K562 (cell line): ENCODE measurements at regions not wholly inside any gene's neighbourhood (a gene's known extent, or its start where the extent isn't known, plus 50 kb on each side); places are given as distances from the start of the nearest gene placed in this dataset.

ENCODE experiments used
- ATAC-seq: fragments of 200-7000 bp; cut with Tn5 transposase; 3 replicates; pipeline ENCODE4 v1.9.1; 2020; ENCODE audit warnings: moderate library complexity
- BruUV-seq: library from RNA; stranded (reverse); fragments of 400-500 nt; replicated peaks from 2 replicates; lab custom pipeline; 2021; lab: Mats Ljungman, UMichigan
- CTCF ChIA-PET: fragments of 300-600 bp; formaldehyde crosslinking; extraction: SDS; loops from one replicate; lab custom pipeline; 2021; ENCODE audit warnings: low intra/inter-chr PET ratio; lab: Yijun Ruan, JAX
- POLR2A ChIA-PET: fragments of 300-600, 350-650 bp; sonication (Branson Sonifier 250); formaldehyde crosslinking; extraction: SDS; loops from one replicate; lab custom pipeline; 2021; ENCODE audit warnings: antibody characterized with exemption, inconsistent platforms; lab: Yijun Ruan, JAX
- DNase-seq, 4 experiments: peaks; one replicate each; pipeline versions ENCODE4 v3.0.0 to v3.0.0-alpha.2; 2011 to 2018; ENCODE audit warnings: low spot score in 3 of 4, mixed read lengths in 3 of 4; ENCODE audit errors: extremely low read depth in 1 of 4
- FAIRE-seq: peaks from 2 replicates; lab custom pipeline; 2011; peaks lifted over from hg19 to GRCh38; lab: Jason Lieb, UNC
- H2AFZ ChIP-seq: 2 replicates; pipeline ENCODE4 v1.6.0; 2011; ENCODE audit warnings: low read depth, low read length, control low read depth, inconsistent platforms
- H3K27ac ChIP-seq: fragments of 200-600 bp; 3 replicates; pipeline ENCODE4 v1.8.0; 2011; ENCODE audit warnings: low read depth, mild to moderate bottlenecking, control low read depth, inconsistent platforms, low read length, moderate library complexity, mixed read lengths; ENCODE audit errors: extremely low read depth
- H3K27me3 ChIP-seq, 2 experiments: fragments of 300-600 bp in 1 of 2; 2 replicates in 1 of 2; 3 replicates in 1 of 2; pipeline versions ENCODE4 v1.6.0 to v1.8.0; 2011; ENCODE audit warnings: inconsistent platforms in 2 of 2, low read length in 2 of 2, mild to moderate bottlenecking in 1 of 2, mixed read lengths in 1 of 2, moderate library complexity in 1 of 2; ENCODE audit not compliant: control insufficient read depth in 2 of 2, insufficient read depth in 2 of 2
- H3K36me3 ChIP-seq: fragments of 300-600 bp; 3 replicates; pipeline ENCODE4 v1.8.0; 2011; ENCODE audit warnings: mild to moderate bottlenecking, low read length, inconsistent platforms; ENCODE audit not compliant: control insufficient read depth, insufficient read depth
- H3K4me1 ChIP-seq, 2 experiments: fragments of 200-600 bp in 1 of 2; replicated peaks in 1 of 2; 2 replicates in 1 of 2; 3 replicates in 1 of 2; pipeline versions ENCODE4 v1.5.1 to v1.8.0; 2011; ENCODE audit warnings: inconsistent platforms in 2 of 2, low read length in 2 of 2, mild to moderate bottlenecking in 1 of 2, mixed read lengths in 1 of 2, moderate library complexity in 1 of 2; ENCODE audit not compliant: control insufficient read depth in 2 of 2, insufficient read depth in 2 of 2
- H3K4me2 ChIP-seq: 2 replicates; pipeline ENCODE4 v1.6.1; 2011; ENCODE audit warnings: low read length, control low read depth, inconsistent platforms, mixed read lengths; ENCODE audit not compliant: insufficient read depth
- H3K4me3 ChIP-seq: fragments of 200-600 bp; sonication (generic), shearing (Covaris generic); 2 replicates; pipeline ENCODE4 v1.5.1; 2016; ENCODE audit warnings: control low read depth, inconsistent platforms
- H3K79me2 ChIP-seq: fragments of 200-600 bp; 3 replicates; pipeline ENCODE4 v1.8.0; 2011; ENCODE audit warnings: low read length, inconsistent platforms; ENCODE audit not compliant: control insufficient read depth, insufficient read depth
- H3K9ac ChIP-seq, 2 experiments: 2 replicates each; pipeline versions ENCODE4 v1.6.0 to v1.6.1; 2011; ENCODE audit warnings: low read depth in 2 of 2, low read length in 2 of 2, control low read depth in 1 of 2, inconsistent platforms in 1 of 2, mild to moderate bottlenecking in 1 of 2, mixed read lengths in 1 of 2; ENCODE audit not compliant: insufficient read depth in 1 of 2
- H3K9me1 ChIP-seq: one replicate; pipeline ENCODE4 v1.6.0; 2011; ENCODE audit warnings: inconsistent platforms, mild to moderate bottlenecking, low read length, moderate library complexity; ENCODE audit not compliant: control insufficient read depth, insufficient read depth
- H3K9me3 ChIP-seq: replicated peaks from 2 replicates; pipeline ENCODE4 v1.5.1; 2011; ENCODE audit warnings: low read depth, low read length, inconsistent platforms; ENCODE audit not compliant: control insufficient read depth, insufficient read depth
- H4K20me1 ChIP-seq: replicated peaks from 2 replicates; pipeline ENCODE4 v1.6.1; 2011; ENCODE audit warnings: low read length, inconsistent platforms, mixed read lengths; ENCODE audit not compliant: control insufficient read depth, insufficient read depth
- ARID1B ChIP-seq: fragments of 450-650 bp; IDR thresholded peaks from 2 replicates; pipeline ENCODE4 v1.6.1; 2016; ENCODE audit warnings: antibody characterized with exemption, mild to moderate bottlenecking, inconsistent platforms
- BMI1 ChIP-seq: fragments of 150-350 bp; IDR thresholded peaks from 2 replicates; pipeline ENCODE4 v1.6.1; 2014; ENCODE audit warnings: low read length
- CBFA2T3 ChIP-seq: fragments of 450-650 bp; IDR thresholded peaks from 2 replicates; pipeline ENCODE4 v1.6.1; 2017
- KDM1A ChIP-seq, 2 experiments: fragments of 450-650 bp; IDR thresholded peaks; 2 replicates each; pipeline ENCODE4 v1.6.1; 2016; ENCODE audit warnings: mild to moderate bottlenecking in 2 of 2
- KLF16 ChIP-seq: IDR thresholded peaks from 2 replicates; pipeline ENCODE4 v1.6.1; 2016; ENCODE audit warnings: antibody characterized with exemption
- NEUROD1 ChIP-seq: fragments of 150-350 bp; IDR thresholded peaks from 2 replicates; pipeline ENCODE4 v1.6.1; 2014; ENCODE audit warnings: borderline replicate concordance, low read length, low read depth; ENCODE audit not compliant: partially characterized antibody
- NFIC ChIP-seq: fragments of 450-650 bp; IDR thresholded peaks from 2 replicates; pipeline ENCODE4 v1.6.1; 2017; ENCODE audit warnings: mild to moderate bottlenecking, inconsistent platforms
- PKNOX1 ChIP-seq: fragments of 450-650 bp; IDR thresholded peaks from 2 replicates; pipeline ENCODE4 v1.6.1; 2016
- POLR2B ChIP-seq: fragments of 450-650 bp; IDR thresholded peaks from 2 replicates; pipeline ENCODE4 v1.6.1; 2018; ENCODE audit warnings: low read depth; ENCODE audit not compliant: partially characterized antibody
- RBFOX2 ChIP-seq: fragments of 200-400 bp; formaldehyde crosslinking; IDR thresholded peaks from 2 replicates; pipeline ENCODE4 v1.6.1; 2017; ENCODE audit warnings: low read depth, mild to moderate bottlenecking, low read length, moderate library complexity
- RCOR1 ChIP-seq, 2 experiments: IDR thresholded peaks; 2 replicates each; pipeline ENCODE4 v1.6.1; 2012; ENCODE audit warnings: low read depth in 2 of 2, low read length in 2 of 2, borderline replicate concordance in 1 of 2, improper control_type of control experiment in 1 of 2
- SLC30A9 ChIP-seq: fragments of 250-450 bp; sonication (Bioruptor Pico); IDR thresholded peaks from 2 replicates; pipeline ENCODE4 v1.8.0; 2022; ENCODE audit warnings: mild to moderate bottlenecking, moderate library complexity
- STAG1 ChIP-seq: sonication (generic); formaldehyde crosslinking; IDR thresholded peaks from 2 replicates; pipeline ENCODE4 v1.5.0; 2020; ENCODE audit warnings: missing genetic modification reagents, borderline replicate concordance
- TAL1 ChIP-seq: fragments of 450-650 bp; IDR thresholded peaks from 2 replicates; pipeline ENCODE4 v1.6.1; 2016; ENCODE audit warnings: mild to moderate bottlenecking
- TCF3 ChIP-seq: sonication (generic); formaldehyde crosslinking; IDR thresholded peaks from 2 replicates; pipeline ENCODE4 v1.4.0; 2020; ENCODE audit warnings: mild to moderate bottlenecking, missing genetic modification reagents
- TEAD4 ChIP-seq, 2 experiments: sonication (generic) in 1 of 2; formaldehyde crosslinking in 1 of 2; IDR thresholded peaks; 2 replicates each; pipeline versions ENCODE4 v1.6.1 to v1.8.0; 2012 to 2022; ENCODE audit warnings: borderline replicate concordance in 1 of 2, inconsistent platforms in 1 of 2, low read length in 1 of 2, mild to moderate bottlenecking in 1 of 2, missing genetic modification reagents in 1 of 2
- WGBS: fragments of 100-300 bp; shearing (Covaris generic); methylation state at CpG from one replicate; pipeline ENCODE4 v1.1.6; 2016; ENCODE audit warnings: low coverage, mixed read lengths; ENCODE audit not compliant: insufficient coverage; ENCODE audit errors: missing lambda C conversion rate; 5-methylcytosine and 5-hydroxymethylcytosine counted together
- in situ Hi-C: fragments of 300-500 bp; cut with MboI; formaldehyde crosslinking; loops from 4 replicates; pipeline ENCODE4 v1.15.0; 2018; ENCODE audit warnings: inconsistent platforms, mixed read lengths
- intact Hi-C: fragments of 100-400 bp; cut with micrococcal nuclease; formaldehyde crosslinking; loops from 2 replicates; pipeline ENCODE4 v1.14.2; 2022

GRCh38 chr17:62126292-62126691, 61.2 kb upstream of the MED13 start:
- DNase-seq (peak in 3 of 4 experiments; percentile 16 to 29 (median 23)), FAIRE-seq (no peak), ATAC-seq (peak; percentile 65)
- Histone ChIP-seq H3K4me1 (peaks cover 0 to 12% of the 10 kb centered on the region in 2 experiments; a peak in 4 of 5 replicates), H3K9me3 (0 out of 2 replicates have a peak, but pooled peaks cover 1% of the 10 kb centered on the region), H2AFZ (0 out of 2 replicates have a peak overlapping the region, but pooled peaks have one; percentile 18), H3K4me2 (no peak overlapping the region), H3K79me2 (no peaks in the 10 kb centered on the region), H3K27ac (no peak overlapping the region), H4K20me1 (no peaks in the 10 kb centered on the region), H3K36me3 (no peaks in the 10 kb centered on the region), H3K27me3 (no peaks in the 10 kb centered on the region), H3K9me1 (no peaks in the 10 kb centered on the region), H3K9ac (no peak overlapping the region), H3K4me3 (no peak overlapping the region)
- intact Hi-C loops (no loop called here), in situ Hi-C loops (no loop called here)
- BruUV-seq = no TSS peak
- ChIA-PET POLR2A (interaction anchor here (1.4 kb wide), 1 partner anchor 19 kb away, joined by 5 read pairs; no protein-coding TSS in a partner anchor), CTCF (no interaction called here)
- 2% methylated on average over 3 of the region's 3 CpGs for WGBS
- TF ChIP-seq TEAD4 (IDR thresholded peaks at IDR 0.05; ENCODE audit: low read length) (0 out of 2 replicates have a peak, but pooled peaks have one; percentile 20), TEAD4 (CRISPR knock-in tag; IDR thresholded peaks at IDR 0.05; ENCODE audit: borderline replicate concordance) (no peak), KDM1A (IDR thresholded peaks at IDR 0.05) (peak; percentile 36 to 62; a peak in 2 of 4 replicates), BMI1 (no peak), CBFA2T3 (peak; percentile 63), STAG1 (no peak), RCOR1 (IDR thresholded peaks at IDR 0.05; ENCODE audit: borderline replicate concordance in 1 of 2, low read depth in 2 of 2, low read length in 2 of 2) (peak in 1 of 2 experiments; percentile 52; a peak in 1 of 4 replicates), SLC30A9 (CRISPR knock-in tag) (no peak), TCF3 (peak; percentile 51), NEUROD1 (no peak), PKNOX1 (peak; percentile 57), NFIC (peak; percentile 60), ARID1B (peak; percentile 40; the same call in 1 of the 2 replicates), RBFOX2 (no peak), TAL1 (peak; percentile 37; the same call in 1 of the 2 replicates), KLF16 (peak; percentile 24; the same call in 1 of the 2 replicates), POLR2B (no peak)
